H1 (cell line): ENCODE measurements at regions not wholly inside any gene's neighbourhood (a gene's known extent, or its start where the extent isn't known, plus 50 kb on each side); places are given as distances from the start of the nearest gene placed in this dataset.
"Not testable (repeated sequence)": the region's sequence is repeated elsewhere in the genome, so short reads cannot be mapped to it uniquely, and the experiment has no call there.

Experiments used
- KDM5A ChIP-seq: fragments of 200-600 bp; IDR thresholded peaks from 2 replicates; pipeline ENCODE4 v1.7.1; 2012; ENCODE audit warnings: mild to moderate bottlenecking, low read length, inconsistent platforms, mixed read lengths
- NRF1 ChIP-seq: IDR thresholded peaks from 2 replicates; pipeline ENCODE4 v1.6.1; 2011; ENCODE audit warnings: mild to moderate bottlenecking, low read depth, low read length, improper control_type of control experiment
- POLR2A ChIP-seq, 2 experiments: IDR thresholded peaks; 1 replicate in 1 of 2; 2 replicates in 1 of 2; pipeline ENCODE4 v1.6.1; 2011; ENCODE audit warnings: low read depth in 2 of 2, low read length in 2 of 2, mild to moderate bottlenecking in 2 of 2; ENCODE audit errors: control extremely low read depth in 1 of 2
- RAD21 ChIP-seq, 2 experiments: IDR thresholded peaks in 1 of 2; conservative IDR thresholded peaks in 1 of 2; 2 replicates each; pipeline ENCODE4 v1.6.1; 2011; ENCODE audit warnings: low read depth in 2 of 2, low read length in 2 of 2, improper control_type of control experiment in 1 of 2, inconsistent platforms in 1 of 2, mild to moderate bottlenecking in 1 of 2, moderate library complexity in 1 of 2
- SP1 ChIP-seq: IDR thresholded peaks from 2 replicates; pipeline ENCODE4 v1.6.1; 2011; ENCODE audit warnings: low read depth, low read length
- TBP ChIP-seq: IDR thresholded peaks from 2 replicates; pipeline ENCODE4 v1.6.1; 2011; ENCODE audit warnings: low read depth, low read length, improper control_type of control experiment
- TF ChIP-seq, protein P1 (sequence below), 3 experiments: IDR thresholded peaks; 1 replicate in 2 of 3; 2 replicates in 1 of 3; pipeline versions ENCODE4 v1.5.1 to v1.6.1; 2011; ENCODE audit warnings: low read length in 3 of 3, mild to moderate bottlenecking in 3 of 3, inconsistent platforms in 2 of 3, low read depth in 1 of 3, moderate library complexity in 1 of 3; ENCODE audit not compliant: insufficient read depth in 1 of 3; ENCODE audit errors: control extremely low read depth in 1 of 3

DNA sequence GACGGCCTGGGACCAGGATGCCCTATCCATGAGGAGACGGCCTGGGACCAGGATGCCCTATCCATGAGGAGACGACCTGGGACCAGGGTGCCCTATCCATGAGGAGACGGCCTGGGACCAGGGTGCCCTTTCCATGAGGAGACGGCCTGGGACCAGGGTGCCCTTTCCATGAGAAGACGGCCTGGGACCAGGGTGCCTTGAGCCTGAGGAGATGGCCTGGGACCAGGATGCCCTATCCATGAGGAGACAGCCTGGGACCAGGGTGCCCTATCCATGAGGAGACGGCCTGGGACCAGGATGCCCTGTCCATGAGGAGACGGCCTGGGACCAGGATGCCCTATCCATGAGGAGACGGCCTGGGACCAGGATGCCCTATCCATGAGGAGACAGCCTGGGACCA is 58.6 kb upstream of the VIPR2 start:
- TF ChIP-seq, protein P1, sequence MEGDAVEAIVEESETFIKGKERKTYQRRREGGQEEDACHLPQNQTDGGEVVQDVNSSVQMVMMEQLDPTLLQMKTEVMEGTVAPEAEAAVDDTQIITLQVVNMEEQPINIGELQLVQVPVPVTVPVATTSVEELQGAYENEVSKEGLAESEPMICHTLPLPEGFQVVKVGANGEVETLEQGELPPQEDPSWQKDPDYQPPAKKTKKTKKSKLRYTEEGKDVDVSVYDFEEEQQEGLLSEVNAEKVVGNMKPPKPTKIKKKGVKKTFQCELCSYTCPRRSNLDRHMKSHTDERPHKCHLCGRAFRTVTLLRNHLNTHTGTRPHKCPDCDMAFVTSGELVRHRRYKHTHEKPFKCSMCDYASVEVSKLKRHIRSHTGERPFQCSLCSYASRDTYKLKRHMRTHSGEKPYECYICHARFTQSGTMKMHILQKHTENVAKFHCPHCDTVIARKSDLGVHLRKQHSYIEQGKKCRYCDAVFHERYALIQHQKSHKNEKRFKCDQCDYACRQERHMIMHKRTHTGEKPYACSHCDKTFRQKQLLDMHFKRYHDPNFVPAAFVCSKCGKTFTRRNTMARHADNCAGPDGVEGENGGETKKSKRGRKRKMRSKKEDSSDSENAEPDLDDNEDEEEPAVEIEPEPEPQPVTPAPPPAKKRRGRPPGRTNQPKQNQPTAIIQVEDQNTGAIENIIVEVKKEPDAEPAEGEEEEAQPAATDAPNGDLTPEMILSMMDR (IDR thresholded peaks at IDR 0.05; ENCODE audit: control extremely low read depth in 1 of 3, insufficient read depth in 1 of 3, low read depth in 1 of 3, low read length in 3 of 3), result not testable (repeated sequence)
- not testable (repeated sequence) for TF ChIP-seq NRF1; SP1; KDM5A; TBP; POLR2A (IDR thresholded peaks at IDR 0.05; ENCODE audit: control extremely low read depth in 1 of 2, low read depth in 2 of 2, low read length in 2 of 2); RAD21 (IDR thresholded peaks at IDR 0.05 in 1 of 2, conservative IDR thresholded peaks at IDR 0.05 in 1 of 2; ENCODE audit: low read depth in 2 of 2, low read length in 2 of 2)
